HG03196 (cell line): ENCODE measurements at regions not wholly inside any gene's neighbourhood (a gene's known extent, or its start where the extent isn't known, plus 50 kb on each side); places are given as distances from the start of the nearest gene placed in this dataset.
"Not testable (repeated sequence)": the region's sequence is repeated elsewhere in the genome, so short reads cannot be mapped to it uniquely, and the experiment has no call there.

ENCODE experiments used
- ATAC-seq: cut with Tn5 transposase; IDR thresholded peaks from one replicate; pipeline ENCODE4 v1.9.1; 2021; ENCODE audit not compliant: unreplicated experiment

- no peak for ATAC-seq
Observed at GRCh38 chr16:60419859-60420258, 1616.4 kb downstream of the CDH8 start.

GRCh38 chr16:60414613-60415012, 1621.6 kb downstream of the CDH8 start:
- ATAC-seq: no peak

DNA sequence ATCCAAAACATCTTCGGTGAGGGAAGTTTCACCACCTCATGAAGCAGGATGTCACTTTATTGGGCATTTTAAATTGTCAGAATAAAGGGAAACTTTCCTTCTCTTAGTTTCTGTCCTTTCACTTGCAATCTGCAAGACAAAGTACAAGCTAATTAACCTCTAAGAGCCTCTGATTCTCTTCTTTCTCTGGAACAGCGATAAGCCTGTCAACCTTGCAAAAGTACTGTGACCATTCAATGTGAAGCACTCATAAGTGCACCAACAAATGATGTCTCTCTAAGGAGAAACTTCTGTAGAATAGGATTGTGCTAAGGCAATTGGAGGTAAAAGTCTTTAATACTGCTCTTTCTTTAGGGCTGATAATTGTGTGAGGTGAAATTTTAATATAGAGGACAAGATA, 1622.3 kb downstream of the CDH8 start:
- no peak for ATAC-seq

DNA sequence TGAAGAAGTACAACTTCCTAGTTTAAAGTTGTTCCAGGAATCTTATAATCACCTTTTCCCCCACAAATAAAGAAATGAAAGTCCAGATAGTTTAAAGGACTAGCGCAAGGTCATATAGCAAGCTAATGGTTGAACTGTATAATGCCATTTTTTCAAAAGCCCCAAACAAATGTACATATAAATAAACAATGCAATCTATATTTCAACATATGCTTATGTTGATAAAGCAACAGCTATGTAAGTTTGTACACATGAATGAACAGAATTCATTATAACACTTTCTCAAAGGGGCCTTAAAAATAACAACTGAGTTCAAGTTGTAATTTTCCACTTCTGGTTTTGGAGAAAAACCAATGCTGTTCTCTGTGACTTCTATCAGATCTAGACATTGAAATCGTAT, 1628.6 kb downstream of the CDH8 start:
- no peak for ATAC-seq

- no peak for ATAC-seq
Observed at GRCh38 chr16:60407034-60407433, 1629.2 kb downstream of the CDH8 start.

- no peak for ATAC-seq
Observed at GRCh38 chr16:60405286-60405685, 1631.0 kb downstream of the CDH8 start.

DNA sequence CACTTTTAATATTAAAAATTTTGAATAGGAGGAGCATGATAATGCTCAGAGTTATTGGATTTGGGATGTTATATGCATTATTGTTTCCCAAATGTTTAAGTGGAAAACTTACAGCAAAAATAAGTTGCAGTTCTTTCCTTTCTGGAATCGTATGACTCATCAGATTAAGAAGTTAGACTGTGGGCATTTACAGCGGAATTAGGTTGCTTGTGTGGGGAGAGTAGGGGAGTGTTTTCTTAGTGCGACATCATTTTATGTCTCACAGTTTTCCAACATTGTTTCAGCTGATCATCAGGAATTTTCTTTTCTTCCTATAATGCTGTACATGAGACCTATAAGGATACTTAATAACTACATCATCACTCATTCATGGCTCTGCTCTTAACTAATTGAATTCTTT, 1631.8 kb downstream of the CDH8 start:
- ATAC-seq: no peak

GRCh38 chr16:60402941-60403340, 1633.3 kb downstream of the CDH8 start:
- not testable (repeated sequence) for ATAC-seq

DNA sequence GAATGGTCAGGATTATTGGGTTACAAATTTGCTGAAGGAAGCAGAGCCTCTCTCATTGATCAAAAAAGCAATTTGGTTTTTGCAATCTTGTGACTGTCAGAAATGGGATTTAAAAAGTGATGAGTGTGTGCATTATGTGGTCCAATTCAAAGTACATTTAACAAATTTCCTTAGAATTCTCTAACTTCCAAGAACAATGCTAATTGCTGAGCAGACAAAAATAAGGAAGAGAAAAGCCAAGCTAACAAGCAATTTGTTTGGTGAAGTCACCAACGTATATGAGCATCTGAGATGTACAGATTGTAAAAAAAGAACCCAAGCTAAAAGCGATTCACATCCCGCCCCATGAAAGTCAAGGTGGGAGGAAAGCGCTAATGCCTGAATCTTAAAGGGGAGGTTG, 1643.9 kb downstream of the CDH8 start:
- no peak for ATAC-seq

GRCh38 chr16:60371591-60371990, 1637.5 kb upstream of the GOT2 start:
- ATAC-seq: no peak

DNA sequence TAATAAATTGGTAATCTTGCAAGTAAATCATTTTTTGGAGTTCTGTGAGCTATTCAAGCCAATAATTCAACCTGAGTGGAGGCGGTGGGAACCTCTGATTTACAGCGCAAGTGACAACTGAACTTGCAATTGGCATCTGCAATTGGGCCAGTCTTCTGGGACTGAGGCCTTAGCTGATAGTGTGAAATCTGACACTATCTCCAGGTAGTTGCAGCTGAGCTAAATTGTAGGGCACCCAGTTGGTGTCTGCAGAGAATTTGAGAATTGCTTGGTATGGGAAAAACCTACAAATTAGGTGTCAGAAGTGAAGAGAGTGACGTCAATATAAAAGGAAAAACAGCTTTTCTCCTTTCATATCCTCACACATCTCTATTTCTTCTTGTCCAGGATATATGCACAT, 1633.6 kb upstream of the GOT2 start:
- no peak for ATAC-seq

DNA sequence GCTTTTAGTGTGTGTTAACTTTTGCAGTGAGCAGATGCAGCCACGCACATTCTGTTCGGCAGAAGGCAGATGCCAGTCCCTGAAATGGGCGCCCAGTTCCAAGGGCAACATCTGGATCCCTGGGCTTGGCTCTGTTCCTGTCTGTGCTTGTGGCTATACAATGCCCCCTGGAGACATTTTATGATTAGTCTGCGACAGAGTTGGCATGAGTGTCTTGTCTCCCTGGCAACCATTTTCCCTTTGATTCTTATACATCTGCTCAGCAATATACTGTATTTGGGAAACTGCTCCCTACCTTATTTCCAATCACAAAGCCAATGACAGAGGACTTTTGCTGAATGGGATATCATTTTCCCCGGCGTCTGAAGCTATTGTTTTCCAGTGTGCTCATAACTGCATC, 1629.5 kb upstream of the GOT2 start:
- no peak for ATAC-seq

DNA sequence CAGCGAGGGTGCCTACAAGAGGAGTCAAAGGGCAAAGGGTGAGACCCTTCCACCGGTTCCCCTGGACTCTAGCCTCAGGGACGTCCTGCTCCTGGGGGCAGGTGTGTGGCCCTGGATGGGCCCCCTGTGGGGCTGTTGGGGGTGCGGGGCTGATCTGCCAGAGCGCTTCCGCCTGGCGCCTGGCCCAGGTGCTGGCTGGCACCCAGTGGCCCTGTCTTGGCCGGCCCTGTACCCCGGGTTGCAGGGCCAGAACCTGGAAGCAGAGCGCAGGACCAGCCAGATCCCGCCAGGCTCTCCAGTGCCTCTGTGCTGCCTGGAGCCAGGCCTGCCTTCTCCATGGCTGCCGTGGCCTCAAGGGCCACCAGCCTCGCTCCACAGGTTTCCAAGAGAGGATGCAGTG, 1625.8 kb upstream of the GOT2 start:
- ATAC-seq: not testable (repeated sequence)

DNA sequence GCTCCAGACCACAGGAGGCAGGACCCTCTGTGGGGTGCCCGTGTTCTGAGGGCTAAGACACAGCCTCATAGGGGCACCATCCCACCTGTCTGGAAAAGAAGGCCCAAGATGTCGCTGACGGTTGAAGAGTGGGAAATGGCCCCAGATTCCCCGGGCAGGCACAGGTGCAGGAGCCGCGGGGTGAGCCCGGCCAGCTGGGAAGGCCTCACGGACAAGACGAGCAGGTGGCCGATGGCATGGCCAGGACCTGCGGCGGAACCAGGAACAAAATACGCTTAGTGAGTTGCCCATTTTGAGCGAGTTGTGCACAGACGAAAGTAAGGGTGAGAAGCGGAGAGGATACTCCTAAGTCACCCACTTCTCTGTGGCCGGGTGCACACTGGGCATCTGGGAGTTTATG, 1625.3 kb upstream of the GOT2 start:
- ATAC-seq: not testable (repeated sequence)

GRCh38 chr16:60357876-60358522, 1623.9 kb upstream of the GOT2 start:
- ATAC-seq: not testable (repeated sequence)

DNA sequence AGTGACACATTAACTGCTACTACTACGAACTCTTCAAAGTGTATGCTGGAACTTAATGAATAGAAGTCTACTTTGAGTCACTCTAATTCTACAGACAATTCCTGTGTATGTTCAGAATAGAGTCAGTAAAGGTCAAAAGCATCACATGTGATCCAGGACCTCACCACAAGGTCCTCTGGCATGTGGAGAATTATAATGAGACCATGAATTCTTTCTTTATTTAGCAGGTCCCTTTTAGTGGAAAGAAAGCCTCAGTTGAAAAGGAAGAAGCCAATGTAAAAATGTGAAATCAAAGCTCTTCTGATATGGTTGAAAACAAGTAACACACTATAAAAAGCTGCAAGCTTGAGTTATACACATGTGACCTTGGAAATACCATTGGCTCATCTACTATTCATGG, 1612.1 kb upstream of the GOT2 start:
- no peak for ATAC-seq

GRCh38 chr16:60337671-60338070, 1603.6 kb upstream of the GOT2 start:
- ATAC-seq: no peak

DNA sequence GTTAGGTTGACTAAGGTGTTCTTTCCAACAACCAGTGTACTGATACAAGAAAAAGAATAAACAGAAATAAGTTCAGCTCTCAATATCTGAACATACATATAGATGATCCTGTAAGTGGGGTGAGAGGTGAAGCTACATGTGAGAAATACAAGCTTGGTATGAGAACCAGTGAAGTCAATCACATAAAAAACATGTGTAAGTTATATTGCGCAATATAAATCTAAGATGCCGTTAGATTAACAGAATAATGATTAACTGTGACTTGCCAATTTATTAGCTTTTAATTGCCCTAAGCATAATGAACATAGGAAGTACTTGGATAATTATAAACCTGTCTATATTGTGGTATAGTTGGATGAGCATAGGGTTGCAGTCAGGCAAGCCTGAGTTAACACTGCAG, 1597.1 kb upstream of the GOT2 start:
- ATAC-seq: no peak

DNA sequence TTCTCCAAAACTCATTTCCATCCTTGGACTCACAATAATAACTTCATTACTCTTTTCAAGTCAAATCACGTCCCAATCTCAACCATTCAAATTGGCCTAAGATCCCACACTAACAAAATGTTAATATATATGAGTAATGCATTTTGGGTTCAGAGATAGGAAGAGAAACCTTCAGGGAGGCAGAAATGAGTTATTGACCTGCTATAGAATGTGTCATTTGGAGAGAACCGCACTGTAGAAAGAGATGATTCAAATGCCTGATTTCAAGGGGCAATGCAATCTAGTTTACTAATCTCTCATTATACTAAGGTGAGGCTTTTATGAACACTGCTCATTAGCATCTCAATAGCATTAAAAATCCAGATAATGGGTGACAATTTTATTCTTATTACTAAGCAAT, 1595.0 kb upstream of the GOT2 start:
- ATAC-seq: no peak

DNA sequence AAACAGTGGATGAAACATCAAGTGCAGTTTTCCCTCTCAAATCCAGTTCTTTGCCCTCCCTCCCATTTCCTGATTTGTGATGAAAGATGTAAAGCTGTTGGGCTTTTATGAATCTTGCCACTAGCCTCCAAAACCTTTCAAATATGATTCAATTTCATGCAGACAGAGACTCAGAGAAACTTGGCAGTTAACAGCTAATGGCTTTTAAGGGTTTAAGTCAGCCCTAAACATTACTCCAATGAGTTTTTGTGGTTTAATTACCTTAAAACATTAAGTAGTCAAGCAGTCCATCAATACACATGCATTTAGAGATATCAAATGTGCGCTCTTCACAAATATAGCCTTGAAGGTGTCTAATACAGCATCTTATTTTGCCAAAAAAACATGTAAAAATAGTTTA, 1594.0 kb upstream of the GOT2 start:
- ATAC-seq: no peak

DNA sequence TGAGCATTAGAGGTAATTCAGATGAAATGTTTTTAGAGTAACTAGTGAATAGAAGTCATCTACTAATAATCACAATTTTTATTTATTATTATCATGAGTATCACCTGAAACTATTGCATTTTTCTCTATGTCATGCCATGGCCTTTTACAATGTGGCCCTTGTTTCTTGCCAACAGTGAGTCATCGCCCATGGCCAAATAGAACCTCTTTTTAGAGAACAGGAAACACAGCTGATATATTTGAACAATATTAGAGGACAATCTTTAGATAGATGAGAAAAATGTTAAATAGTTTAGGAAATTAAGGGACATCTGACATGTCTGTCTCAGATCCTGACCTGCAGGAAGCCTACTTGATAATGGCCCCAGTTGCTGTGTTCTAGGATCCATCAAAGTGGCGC, 1584.4 kb upstream of the GOT2 start:
- ATAC-seq: no peak

GRCh38 chr16:60310846-60311445, 1576.8 kb upstream of the GOT2 start:
- no peak for ATAC-seq

DNA sequence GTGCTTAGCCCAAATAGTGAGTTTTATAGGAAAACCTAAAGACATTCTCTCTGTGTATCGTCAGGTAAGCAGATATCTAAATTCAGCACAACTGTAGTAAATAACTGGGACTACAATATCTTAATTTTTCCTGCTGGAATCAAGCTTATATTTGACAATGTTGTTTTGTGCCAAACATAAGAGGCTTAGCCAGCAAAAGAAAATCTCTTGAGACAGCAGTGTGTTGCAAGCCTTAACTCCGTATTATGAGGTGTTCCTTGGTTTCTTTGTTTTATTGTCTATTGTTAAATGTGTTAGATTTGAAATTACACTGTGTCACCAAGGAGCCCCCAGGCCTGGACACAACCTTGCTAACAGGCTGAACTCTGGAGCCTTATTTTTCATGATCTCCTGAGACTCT, 1570.6 kb upstream of the GOT2 start:
- ATAC-seq: no peak
